GM19455 (cell line): ENCODE measurements at regions not wholly inside any gene's neighbourhood (a gene's known extent, or its start where the extent isn't known, plus 50 kb on each side); places are given as distances from the start of the nearest gene placed in this dataset.

Experiments used
- ATAC-seq: cut with Tn5 transposase; IDR thresholded peaks from one replicate; pipeline ENCODE4 v1.9.1; 2021; ENCODE audit not compliant: unreplicated experiment

- peak; percentile 79 for ATAC-seq
These were observed 268.4 kb upstream of the NPVF start for GRCh38 chr7:25496476-25497368.

- no peak for ATAC-seq
These were observed 272.2 kb upstream of the NPVF start for GRCh38 chr7:25500393-25500921.

- ATAC-seq = no peak
These were observed 275.0 kb upstream of the NPVF start for GRCh38 chr7:25503306-25503705.

GRCh38 chr7:25512061-25512687 lies 283.9 kb upstream of the NPVF start:
- ATAC-seq = no peak

- ATAC-seq = no peak
These were observed 287.5 kb upstream of the NPVF start for GRCh38 chr7:25515633-25516275.

- ATAC-seq = no peak
These were observed 289.6 kb upstream of the NPVF start for GRCh38 chr7:25517906-25518305.

- ATAC-seq = no peak
These were observed 291.7 kb upstream of the NPVF start for GRCh38 chr7:25520017-25520416.

GRCh38 chr7:25520516-25520915 lies 292.2 kb upstream of the NPVF start:
- no peak for ATAC-seq

GRCh38 chr7:25521236-25521635 lies 292.9 kb upstream of the NPVF start:
- ATAC-seq = no peak

- no peak for ATAC-seq
These were observed 294.4 kb upstream of the NPVF start for GRCh38 chr7:25522727-25523126.

- ATAC-seq = no peak
These were observed 299.4 kb upstream of the NPVF start for GRCh38 chr7:25527665-25528170.

GRCh38 chr7:25529320-25529719 lies 301.0 kb upstream of the NPVF start:
- no peak for ATAC-seq

GRCh38 chr7:25536851-25537250 lies 308.6 kb upstream of the NPVF start:
- no peak for ATAC-seq

GRCh38 chr7:25537662-25538375 lies 309.5 kb upstream of the NPVF start:
- no peak for ATAC-seq

- ATAC-seq = no peak
These were observed 313.0 kb upstream of the NPVF start for GRCh38 chr7:25541094-25541821.

GRCh38 chr7:25541877-25542276 lies 313.6 kb upstream of the NPVF start:
- no peak for ATAC-seq

- no peak for ATAC-seq
These were observed 314.9 kb upstream of the NPVF start for GRCh38 chr7:25543210-25543609.

GRCh38 chr7:25543798-25544197 lies 315.5 kb upstream of the NPVF start:
- ATAC-seq = no peak

- no peak for ATAC-seq
These were observed 316.0 kb upstream of the NPVF start for GRCh38 chr7:25544254-25544653.
